ENCODE measurements at regions not wholly inside any gene's neighbourhood (a gene's known extent, or its start where the extent isn't known, plus 50 kb on each side); places are given as distances from the start of the nearest gene placed in this dataset.

DNA sequence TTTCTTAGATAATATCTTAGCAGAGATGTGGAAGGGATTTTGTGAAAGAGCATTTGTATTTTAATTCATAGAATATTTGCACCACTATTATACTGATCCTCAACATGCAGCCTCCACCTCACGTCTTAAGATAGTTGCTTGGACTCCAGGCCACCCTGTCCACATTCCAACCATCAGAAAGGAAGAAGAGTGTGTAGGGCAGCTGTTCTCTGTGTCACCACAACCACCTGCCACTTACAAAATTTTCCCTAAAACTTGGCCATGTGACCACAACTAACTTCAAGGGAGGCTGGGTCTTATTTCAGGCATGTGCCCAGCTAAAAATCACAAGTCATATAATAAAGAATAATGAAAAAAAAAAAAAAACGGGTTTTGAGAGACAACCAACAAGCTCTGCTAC is 528.1 kb downstream of the RAB28 start:
- H3K27me3 ChIP-seq (ENCODE audit: control insufficient read depth in 1 of 2, insufficient read depth in 2 of 2, low read length in 2 of 2) = no peaks in the 10 kb centered on the region; a peak in 1 of 5 replicates
- H3K9ac ChIP-seq (ENCODE audit: insufficient read depth, low read depth, low read length) = no peak overlapping the region
- peaks cover 50% of the 10 kb centered on the region for H3K4me1 ChIP-seq (ENCODE audit: insufficient read depth, low read length)
- 57% methylated on average over 2 of the region's 2 CpGs for WGBS (ENCODE audit: low lambda C conversion rate)
- BruUV-seq (replicated peaks) = no TSS peak
- TF ChIP-seq AGO2 (optimal IDR thresholded peaks at IDR 0.05; ENCODE audit: low read depth, low read length) (no peak), ZBTB38 (CRISPR knock-in tag; IDR thresholded peaks at IDR 0.05) (no peak), PHB2 (IDR thresholded peaks at IDR 0.05; ENCODE audit: partially characterized antibody) (no peak), PHF5A (CRISPR knock-in tag; IDR thresholded peaks at IDR 0.05; ENCODE audit: low read depth, unreplicated experiment) (no peak), ZNF775 (CRISPR knock-in tag; IDR thresholded peaks at IDR 0.05; ENCODE audit: borderline replicate concordance) (no peak), TEAD3 (CRISPR knock-in tag; optimal IDR thresholded peaks at IDR 0.05; ENCODE audit: borderline replicate concordance) (no peak), HNF4G (IDR thresholded peaks at IDR 0.05; ENCODE audit: borderline replicate concordance, low read depth, low read length) (no peak), HNF4G (CRISPR knock-in tag; IDR thresholded peaks at IDR 0.05; ENCODE audit: borderline replicate concordance, low read depth) (no peak), ZNF138 (CRISPR knock-in tag; IDR thresholded peaks at IDR 0.05; ENCODE audit: low read depth) (no peak), ZNF563 (CRISPR knock-in tag; IDR thresholded peaks at IDR 0.05) (no peak), E2F1 (CRISPR knock-in tag; IDR thresholded peaks at IDR 0.05) (no peak)
- TF ChIP-seq, protein P1, sequence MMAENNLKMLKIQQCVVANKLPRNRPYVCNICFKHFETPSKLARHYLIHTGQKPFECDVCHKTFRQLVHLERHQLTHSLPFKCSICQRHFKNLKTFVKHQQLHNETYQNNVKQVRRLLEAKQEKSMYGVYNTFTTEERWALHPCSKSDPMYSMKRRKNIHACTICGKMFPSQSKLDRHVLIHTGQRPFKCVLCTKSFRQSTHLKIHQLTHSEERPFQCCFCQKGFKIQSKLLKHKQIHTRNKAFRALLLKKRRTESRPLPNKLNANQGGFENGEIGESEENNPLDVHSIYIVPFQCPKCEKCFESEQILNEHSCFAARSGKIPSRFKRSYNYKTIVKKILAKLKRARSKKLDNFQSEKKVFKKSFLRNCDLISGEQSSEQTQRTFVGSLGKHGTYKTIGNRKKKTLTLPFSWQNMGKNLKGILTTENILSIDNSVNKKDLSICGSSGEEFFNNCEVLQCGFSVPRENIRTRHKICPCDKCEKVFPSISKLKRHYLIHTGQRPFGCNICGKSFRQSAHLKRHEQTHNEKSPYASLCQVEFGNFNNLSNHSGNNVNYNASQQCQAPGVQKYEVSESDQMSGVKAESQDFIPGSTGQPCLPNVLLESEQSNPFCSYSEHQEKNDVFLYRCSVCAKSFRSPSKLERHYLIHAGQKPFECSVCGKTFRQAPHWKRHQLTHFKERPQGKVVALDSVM (CRISPR knock-in tag; IDR thresholded peaks at IDR 0.05) = no peak
- TF ChIP-seq, protein P2, sequence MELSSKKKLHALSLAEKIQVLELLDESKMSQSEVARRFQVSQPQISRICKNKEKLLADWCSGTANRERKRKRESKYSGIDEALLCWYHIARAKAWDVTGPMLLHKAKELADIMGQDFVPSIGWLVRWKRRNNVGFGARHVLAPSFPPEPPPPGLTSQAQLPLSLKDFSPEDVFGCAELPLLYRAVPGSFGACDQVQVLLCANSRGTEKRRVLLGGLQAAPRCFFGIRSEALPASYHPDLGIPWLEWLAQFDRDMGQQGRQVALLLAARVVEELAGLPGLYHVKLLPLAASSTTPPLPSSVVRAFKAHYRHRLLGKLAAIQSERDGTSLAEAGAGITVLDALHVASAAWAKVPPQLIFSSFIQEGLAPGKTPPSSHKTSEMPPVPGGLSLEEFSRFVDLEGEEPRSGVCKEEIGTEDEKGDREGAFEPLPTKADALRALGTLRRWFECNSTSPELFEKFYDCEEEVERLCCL (CRISPR knock-in tag; IDR thresholded peaks at IDR 0.05; ENCODE audit: borderline replicate concordance) = no peak
- TF ChIP-seq, protein P3, sequence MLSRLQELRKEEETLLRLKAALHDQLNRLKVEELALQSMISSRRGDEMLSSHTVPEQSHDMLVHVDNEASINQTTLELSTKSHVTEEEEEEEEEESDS (CRISPR knock-in tag; IDR thresholded peaks at IDR 0.05; ENCODE audit: borderline replicate concordance) = no peak
- ChIA-PET POLR2A (interaction anchor here (2.3 kb wide), 1 partner anchor 30 kb away, joined by 7 read pairs; no protein-coding TSS in a partner anchor), CTCF (ENCODE audit: low intra/inter-chr PET ratio, low total read pairs) (no interaction called here)
- H3K9me3 ChIP-seq (ENCODE audit: low read length) = no peaks in the 10 kb centered on the region
- ATAC-seq = no peak
- H3K4me2 ChIP-seq (ENCODE audit: low read depth, low read length) = no peak overlapping the region
- FAIRE-seq = no peak
- no peaks in the 10 kb centered on the region for H3K79me2 ChIP-seq (ENCODE audit: insufficient read depth, low read length)
- intact Hi-C loops (cut with micrococcal nuclease; ENCODE audit: unreplicated experiment) (no loop called here), in situ Hi-C loops (cut with HindIII; ENCODE audit: extremely low pct_ligation_motif_present, low pct_unique_long_range_greater_than_20kb) (no loop called here)
- no peaks in the 10 kb centered on the region for H4K20me1 ChIP-seq (ENCODE audit: insufficient read depth, low read length)
- no peak overlapping the region for H3K27ac ChIP-seq (ENCODE audit: extremely low read length, insufficient read depth, low read length)
- no peak overlapping the region for H2AFZ ChIP-seq (ENCODE audit: low read length)
- H3K36me3 ChIP-seq (replicated peaks in 1 of 2; ENCODE audit: control insufficient read depth in 1 of 2, insufficient read depth in 2 of 2, low read length in 2 of 2) = no peaks in the 10 kb centered on the region
- DNase-seq (ENCODE audit: low spot score) = no peak
- no peak overlapping the region for H3K4me3 ChIP-seq (replicated peaks in 1 of 3; ENCODE audit: insufficient read depth in 1 of 3, low read depth in 2 of 3, low read length in 3 of 3)

All from HepG2 (cell line).